Suprapubic skin (tissue), 4 donors: ENCODE measurements at regions not wholly inside any gene's neighbourhood (a gene's known extent, or its start where the extent isn't known, plus 50 kb on each side); places are given as distances from the start of the nearest gene placed in this dataset.

Source experiments
- CTCF ChIP-seq, 2 donors: fragments of 200-600 bp in 1 of 2; fragments of 450-650 bp in 1 of 2; sonication (generic) in 1 of 2; IDR thresholded peaks; one replicate each; pipeline ENCODE4 v1.5.1; 2016 to 2019; ENCODE audit warnings: antibody characterized with exemption in 2 of 2, mild to moderate bottlenecking in 1 of 2, moderate library complexity in 1 of 2
- EP300 ChIP-seq: sonication (generic); formaldehyde crosslinking; IDR thresholded peaks from one replicate; pipeline ENCODE4 v1.6.1; 2017; ENCODE audit warnings: antibody characterized with exemption
- POLR2A ChIP-seq, 2 donors: fragments of 450-650 bp; IDR thresholded peaks; one replicate each; pipeline ENCODE4 v1.6.1; 2017; ENCODE audit warnings: antibody characterized with exemption in 2 of 2, mild to moderate bottlenecking in 2 of 2, moderate library complexity in 2 of 2
- POLR2AphosphoS5 ChIP-seq, 3 donors: sonication (generic); formaldehyde crosslinking; IDR thresholded peaks; one replicate each; pipeline ENCODE4 v1.6.1; 2017; ENCODE audit warnings: antibody characterized with exemption in 3 of 3

GRCh38 chr18:34370704-34371395 lies 146.1 kb upstream of the NOL4 start:
- TF ChIP-seq CTCF (IDR thresholded peaks at IDR 0.05) (no peak), POLR2AphosphoS5 (IDR thresholded peaks at IDR 0.05) (no peak), EP300 (no peak), POLR2A (IDR thresholded peaks at IDR 0.05) (no peak)
